ENCODE measurements at regions not wholly inside any gene's neighbourhood (a gene's known extent, or its start where the extent isn't known, plus 50 kb on each side); places are given as distances from the start of the nearest gene placed in this dataset.
"Not testable (repeated sequence)": the region's sequence is repeated elsewhere in the genome, so short reads cannot be mapped to it uniquely, and the experiment has no call there.

GRCh38 chr13:108082481-108082880, 132.9 kb downstream of the LIG4 start:
- TF ChIP-seq CTCF (conservative IDR thresholded peaks at IDR 0.05): no peak
- Mint-ChIP-seq H3K4me1 (no peaks in the 10 kb centered on the region), H3K27me3 (ENCODE audit: low read depth) (no peaks in the 10 kb centered on the region), H3K27ac (ENCODE audit: unreplicated experiment) (no peak overlapping the region), H3K9me3 (peaks cover 9% of the 10 kb centered on the region), H3K36me3 (ENCODE audit: low read depth) (peaks cover 2% of the 10 kb centered on the region), H3K4me3 (no peak overlapping the region)
- no peak for DNase-seq (ENCODE audit: low read depth, low spot score)

- Mint-ChIP-seq H3K27ac (ENCODE audit: unreplicated experiment) (no peak overlapping the region), H3K36me3 (ENCODE audit: low read depth) (peaks cover 6% of the 10 kb centered on the region), H3K4me1 (no peaks in the 10 kb centered on the region), H3K4me3 (no peak overlapping the region), H3K9me3 (peaks cover 19% of the 10 kb centered on the region), H3K27me3 (ENCODE audit: low read depth) (no peaks in the 10 kb centered on the region)
- no peak for DNase-seq (ENCODE audit: low read depth, low spot score)
- TF ChIP-seq CTCF (conservative IDR thresholded peaks at IDR 0.05): no peak
Observed at GRCh38 chr13:108077284-108077683, 138.1 kb downstream of the LIG4 start.

DNA sequence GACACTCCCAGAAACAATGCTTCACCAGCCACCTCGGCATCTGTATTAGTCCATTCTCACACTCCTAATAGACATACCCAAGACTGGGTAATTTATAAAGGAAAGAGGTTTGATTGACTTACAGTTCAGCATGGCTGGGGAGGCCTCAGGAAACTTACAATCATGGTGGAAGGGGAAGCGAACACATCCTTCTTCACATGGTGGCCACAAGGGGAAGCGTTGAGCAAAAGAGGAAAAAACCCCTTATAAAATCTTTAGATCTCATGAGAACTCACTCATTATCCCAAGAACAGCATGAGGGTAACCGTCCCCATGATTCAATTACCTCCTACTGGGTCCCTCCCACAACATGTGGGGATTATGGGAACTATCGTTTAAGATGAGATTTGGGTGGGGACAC, 140.9 kb downstream of the LIG4 start:
- not testable (repeated sequence) for H3K4me1 Mint-ChIP-seq; H3K27me3 Mint-ChIP-seq (ENCODE audit: low read depth); H3K36me3 Mint-ChIP-seq (ENCODE audit: low read depth); H3K27ac Mint-ChIP-seq (ENCODE audit: unreplicated experiment); DNase-seq (ENCODE audit: low read depth, low spot score); H3K4me3 Mint-ChIP-seq
- peaks cover 19% of the 10 kb centered on the region for H3K9me3 Mint-ChIP-seq
- TF ChIP-seq CTCF (conservative IDR thresholded peaks at IDR 0.05): peak; percentile 56

DNA sequence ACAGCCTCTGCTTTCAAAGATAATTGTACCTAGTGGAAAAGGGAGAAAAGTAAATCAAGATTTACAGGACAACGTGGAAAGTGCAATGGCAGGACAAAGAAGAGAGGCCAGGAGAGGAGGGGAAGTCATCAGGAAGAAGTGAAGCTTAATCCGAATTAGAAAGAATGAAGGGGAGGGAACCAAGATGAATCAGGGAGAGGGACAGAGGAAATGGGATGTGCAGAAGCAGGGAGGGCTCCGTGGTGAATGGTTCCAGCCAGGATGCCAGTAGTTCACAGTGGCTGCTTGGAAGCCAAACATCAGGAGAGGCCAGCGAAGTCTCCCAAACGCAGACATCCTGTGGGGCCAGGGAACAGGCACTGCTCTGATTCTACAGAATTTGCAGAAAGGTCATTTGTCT, 144.4 kb downstream of the LIG4 start:
- no peaks in the 10 kb centered on the region for H3K27me3 Mint-ChIP-seq (ENCODE audit: low read depth)
- H3K4me1 Mint-ChIP-seq: peaks cover 7% of the 10 kb centered on the region
- no peak overlapping the region for H3K4me3 Mint-ChIP-seq
- peaks cover 5% of the 10 kb centered on the region for H3K36me3 Mint-ChIP-seq (ENCODE audit: low read depth)
- no peak for TF ChIP-seq CTCF (conservative IDR thresholded peaks at IDR 0.05)
- DNase-seq (ENCODE audit: low read depth, low spot score): no peak
- peak overlapping the region; percentile 54 for H3K27ac Mint-ChIP-seq (ENCODE audit: unreplicated experiment)
- peaks cover 9% of the 10 kb centered on the region for H3K9me3 Mint-ChIP-seq

DNA sequence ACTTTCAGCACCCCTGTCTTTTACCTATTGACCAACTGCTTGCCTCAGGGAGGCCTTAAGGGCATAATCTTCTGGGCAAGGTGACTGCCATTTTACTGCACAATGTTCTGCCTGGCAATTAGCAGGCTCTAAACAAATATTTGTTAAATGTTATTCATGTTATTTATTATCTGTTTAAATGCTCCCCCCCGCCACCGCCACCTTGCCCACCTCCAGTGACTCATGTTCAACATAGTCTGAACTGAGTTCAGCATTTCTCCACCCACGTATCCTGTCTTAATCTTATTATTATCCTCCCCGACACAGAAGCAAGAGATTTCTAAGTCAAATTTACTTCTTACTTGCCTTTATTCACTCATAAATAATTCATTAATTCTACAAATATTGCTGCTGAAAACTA, 144.8 kb downstream of the LIG4 start:
- DNase-seq (ENCODE audit: low read depth, low spot score): no peak
- H3K27ac Mint-ChIP-seq (ENCODE audit: unreplicated experiment): no peak overlapping the region
- peaks cover 5% of the 10 kb centered on the region for H3K36me3 Mint-ChIP-seq (ENCODE audit: low read depth)
- H3K4me1 Mint-ChIP-seq: peaks cover 7% of the 10 kb centered on the region
- no peak for TF ChIP-seq CTCF (conservative IDR thresholded peaks at IDR 0.05)
- no peaks in the 10 kb centered on the region for H3K27me3 Mint-ChIP-seq (ENCODE audit: low read depth)
- no peak overlapping the region for H3K4me3 Mint-ChIP-seq
- H3K9me3 Mint-ChIP-seq: peaks cover 9% of the 10 kb centered on the region

All from neural crest cell (in vitro differentiated cells).